ENCODE measurements at regions not wholly inside any gene's neighbourhood (a gene's known extent, or its start where the extent isn't known, plus 50 kb on each side); places are given as distances from the start of the nearest gene placed in this dataset.

GRCh38 chr5:167725741-167726140, 565.7 kb upstream of the WWC1 start:
- no peak for DNase-seq

GRCh38 chr5:167726642-167727041, 564.8 kb upstream of the WWC1 start:
- DNase-seq = no peak

- DNase-seq = no peak
Observed at GRCh38 chr5:167730121-167730520, 561.3 kb upstream of the WWC1 start.

DNA sequence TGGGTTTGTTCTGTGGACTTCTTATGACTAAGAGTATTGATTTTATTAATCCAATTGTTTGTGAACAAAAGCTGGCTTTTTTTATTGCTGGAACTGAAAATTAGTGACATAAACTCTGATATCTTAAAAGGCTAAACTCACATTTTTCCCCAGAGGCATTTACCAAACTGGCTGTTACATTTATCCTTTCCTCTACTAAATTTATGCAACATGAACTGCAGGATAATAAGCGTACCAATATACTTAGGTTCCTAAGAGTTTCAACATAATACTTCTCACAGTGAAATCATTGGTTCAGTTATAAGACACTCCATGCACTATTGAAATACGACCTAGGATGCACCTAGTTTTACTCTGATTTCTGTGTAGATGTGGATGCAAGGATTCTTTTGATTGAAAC, 560.8 kb upstream of the WWC1 start:
- no peak for DNase-seq

DNA sequence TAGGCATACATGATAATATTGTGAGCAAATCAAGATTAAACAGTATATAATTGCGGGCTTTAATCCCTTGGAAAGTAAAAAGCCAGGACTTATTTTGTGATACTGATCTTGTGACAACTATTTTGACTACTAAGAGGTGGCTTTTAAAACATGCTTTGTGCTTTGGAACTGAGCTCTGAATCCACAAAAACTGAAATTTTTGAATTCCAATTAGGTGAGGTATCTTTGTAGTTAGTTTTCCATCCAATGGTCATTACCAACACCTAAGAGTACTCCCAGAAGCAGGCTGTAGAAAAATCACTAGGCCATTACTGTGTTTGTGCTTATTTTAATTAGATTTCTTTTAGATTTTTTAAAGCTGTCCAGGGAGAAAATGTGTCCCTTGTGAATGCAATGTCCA, 559.5 kb upstream of the WWC1 start:
- no peak for DNase-seq

DNA sequence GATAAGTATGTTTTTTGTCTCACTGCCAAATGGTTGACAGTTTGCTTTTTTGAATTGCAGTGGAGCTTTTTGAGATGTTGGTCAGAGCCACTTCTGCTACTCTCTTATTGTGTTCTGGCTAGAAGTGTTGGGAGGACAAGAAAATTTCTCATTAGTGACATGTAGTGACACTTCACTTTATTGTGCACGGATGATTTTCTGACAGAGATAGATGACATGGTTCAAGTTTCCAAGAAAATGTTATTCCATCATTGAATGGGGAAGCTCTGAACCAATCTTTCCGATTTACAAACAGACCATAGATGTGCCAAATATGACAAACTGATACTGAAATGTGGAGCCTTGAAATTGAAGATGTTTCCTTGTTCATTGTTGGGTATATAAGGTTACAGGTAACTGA, 558.9 kb upstream of the WWC1 start:
- no peak for DNase-seq

- DNase-seq = no peak
Observed at GRCh38 chr5:167736992-167737391, 554.5 kb upstream of the WWC1 start.

DNA sequence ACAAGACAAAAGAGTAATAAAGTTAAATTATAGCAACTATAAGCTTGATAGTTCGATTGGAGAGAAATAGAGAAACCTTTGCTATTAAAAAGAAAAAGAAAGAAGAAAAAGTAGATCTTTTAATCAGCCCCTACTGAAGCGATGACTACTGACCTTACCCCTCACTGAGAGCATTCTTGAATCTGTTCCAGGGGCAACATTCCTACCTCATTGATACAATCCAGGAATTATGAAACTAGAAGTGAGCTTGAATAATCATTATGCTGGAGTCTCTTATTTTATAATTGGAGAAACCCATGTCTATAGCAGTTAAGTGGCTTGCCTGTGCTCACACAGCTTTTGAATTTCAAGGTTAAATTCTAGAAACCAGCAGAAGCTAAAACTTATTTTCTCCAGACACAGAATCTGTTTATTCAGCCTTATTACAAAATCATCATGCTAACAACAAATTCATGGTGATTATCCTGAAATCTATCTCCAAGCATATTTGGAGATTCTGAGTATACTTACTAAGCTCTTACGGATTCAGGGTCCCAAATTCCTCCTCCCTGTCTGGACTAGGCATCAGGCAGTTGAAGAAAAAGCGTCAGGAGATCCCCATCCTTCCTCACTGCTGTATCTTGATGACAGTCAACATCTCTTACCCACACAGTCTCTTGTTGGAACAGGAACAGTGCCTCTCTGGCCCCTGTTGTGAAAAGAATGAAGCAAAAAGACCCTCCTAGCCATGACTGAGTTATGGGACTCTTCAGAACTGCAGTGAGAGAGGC, 547.6 kb upstream of the WWC1 start:
- no peak for DNase-seq

DNA sequence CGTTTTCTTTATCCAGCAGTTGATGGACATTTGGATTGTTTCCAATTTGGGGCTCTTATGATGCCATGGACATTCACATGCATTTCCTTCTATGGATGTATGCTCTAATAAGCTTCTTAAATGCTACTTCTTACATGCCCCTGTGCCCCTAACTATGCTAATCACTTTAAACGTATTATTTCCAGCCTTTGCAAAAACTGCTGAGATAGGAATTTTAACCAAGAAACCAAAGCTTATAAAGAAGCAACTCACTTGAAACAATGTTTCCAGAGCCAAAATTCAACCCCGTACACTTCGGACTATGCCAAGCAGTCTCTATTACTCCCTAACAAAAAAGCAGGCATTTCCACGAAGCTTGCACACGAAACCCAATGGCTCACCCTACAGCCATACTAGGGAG, 545.6 kb upstream of the WWC1 start:
- no peak for DNase-seq

DNA sequence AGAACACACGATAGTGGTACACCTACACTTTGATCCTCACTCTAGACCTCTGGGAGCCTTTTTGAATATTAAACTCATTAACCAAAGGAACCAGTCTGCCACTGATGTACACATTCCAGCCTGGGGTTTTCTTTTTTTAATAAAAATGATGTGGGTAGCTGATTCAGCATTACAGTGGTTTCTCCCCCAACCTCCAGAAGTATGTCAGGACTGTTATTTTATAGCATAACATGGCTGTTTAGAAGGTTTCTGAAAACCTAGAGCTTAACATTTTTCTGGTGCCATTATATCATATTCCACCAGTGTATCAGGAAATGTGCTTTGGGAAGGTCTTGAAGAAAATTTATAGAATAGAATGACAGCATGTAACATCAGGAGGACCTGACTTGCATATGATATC, 540.9 kb upstream of the WWC1 start:
- DNase-seq = no peak

DNA sequence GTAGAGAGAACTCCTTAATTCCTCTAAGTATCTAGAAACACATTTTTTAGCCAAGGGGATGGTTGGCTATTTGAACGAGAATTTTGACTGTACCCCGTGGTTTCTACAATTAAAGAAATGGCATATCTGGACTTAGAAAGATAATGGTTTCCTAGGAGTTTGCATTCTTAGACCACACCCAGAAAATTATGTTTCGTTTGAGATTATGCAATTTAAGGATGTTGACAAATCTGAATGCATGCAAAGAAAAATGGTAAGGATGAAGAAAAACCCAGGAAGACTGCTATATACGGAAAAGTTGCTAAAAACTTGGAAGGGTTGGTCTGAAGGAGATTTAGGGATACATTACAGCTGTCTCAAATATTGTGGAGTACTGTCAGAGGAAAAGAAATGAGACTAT, 538.5 kb upstream of the WWC1 start:
- no peak for DNase-seq

GRCh38 chr5:167753725-167754490, 537.5 kb upstream of the WWC1 start:
- DNase-seq = no peak

DNA sequence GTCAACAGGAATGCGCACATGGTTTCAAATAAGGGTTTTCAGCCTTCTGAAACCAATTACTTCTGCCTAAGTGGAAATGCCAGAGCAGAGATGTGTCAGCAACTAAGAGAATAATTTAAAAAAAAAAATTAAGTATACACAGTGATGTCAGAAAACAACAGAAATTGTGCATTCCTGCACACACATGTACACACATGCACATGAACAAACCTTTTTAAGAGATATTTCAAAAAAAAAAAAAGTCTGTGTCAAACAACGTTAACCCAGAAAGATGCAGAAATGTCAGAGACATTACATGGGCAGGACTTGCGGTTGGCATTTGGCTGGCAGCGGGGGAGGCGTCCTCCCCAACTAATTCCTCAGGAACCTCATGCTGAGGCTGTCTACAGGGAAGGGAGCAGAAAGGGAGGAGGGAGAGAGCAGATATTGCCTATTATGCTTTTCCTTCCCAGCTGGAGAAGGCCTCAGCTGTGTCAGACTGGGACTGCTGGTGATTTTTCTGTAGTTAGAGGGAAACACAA, 536.9 kb upstream of the WWC1 start:
- DNase-seq = no peak

GRCh38 chr5:167755420-167755819, 536.0 kb upstream of the WWC1 start:
- no peak for DNase-seq

GRCh38 chr5:167759057-167759821, 532.2 kb upstream of the WWC1 start:
- DNase-seq = no peak

DNA sequence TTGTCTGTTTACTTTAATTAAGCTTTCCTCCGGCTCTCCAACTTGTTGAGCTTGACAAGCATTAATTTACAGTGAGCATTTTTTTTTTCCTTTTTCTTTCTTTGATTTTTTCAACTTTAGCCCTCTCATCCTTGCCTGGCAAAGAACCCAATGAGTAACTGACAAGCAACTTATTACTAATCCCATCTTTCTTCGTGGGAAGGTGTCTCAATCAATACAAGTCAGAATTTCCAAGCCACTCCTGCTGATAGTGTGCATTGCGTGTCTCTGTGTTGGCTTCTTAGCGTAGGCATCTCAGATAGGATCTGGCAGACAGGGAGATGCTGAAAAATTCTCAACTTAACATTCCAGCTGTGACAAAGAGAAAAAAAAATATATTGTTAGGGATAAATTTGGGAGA, 527.7 kb upstream of the WWC1 start:
- no peak for DNase-seq

GRCh38 chr5:167764641-167765289, 526.7 kb upstream of the WWC1 start:
- DNase-seq = no peak

DNA sequence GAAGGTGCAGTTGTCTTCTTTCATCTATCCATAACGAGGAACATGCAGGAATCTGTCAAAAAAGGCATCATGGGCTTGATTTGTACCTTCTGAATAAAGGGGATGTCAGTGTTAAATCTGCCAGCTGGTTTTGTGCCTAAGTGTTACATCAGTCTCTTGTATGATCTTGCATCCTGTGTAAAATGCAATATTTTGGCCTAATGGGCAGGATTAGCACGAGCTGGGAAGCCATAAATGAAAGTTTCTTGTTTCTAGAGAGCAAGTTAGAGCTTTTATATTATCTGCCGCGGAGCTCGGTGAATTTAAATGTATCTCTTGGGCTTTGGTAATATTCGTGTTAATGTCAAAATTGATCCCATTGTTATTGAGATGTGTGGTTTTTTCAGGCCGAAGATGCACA, 526.1 kb upstream of the WWC1 start:
- DNase-seq = no peak

DNA sequence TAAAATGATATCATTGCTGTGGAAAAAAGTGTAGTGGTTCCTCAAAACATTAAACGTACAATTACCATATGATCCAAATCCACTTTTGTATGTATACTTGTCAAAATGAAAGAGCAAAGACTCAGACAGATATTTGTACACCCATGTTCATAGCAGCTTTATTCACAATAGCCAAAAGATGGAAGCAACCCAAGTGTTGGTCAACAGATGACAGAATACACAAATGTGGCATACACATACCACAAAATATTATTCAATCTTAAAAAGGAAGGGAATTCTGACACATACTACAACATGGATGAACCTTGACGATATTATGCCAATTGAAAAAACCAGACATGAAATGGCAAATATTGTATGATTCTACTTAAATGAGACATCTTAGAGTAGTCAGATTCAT, 524.5 kb upstream of the WWC1 start:
- no peak for DNase-seq

GRCh38 chr5:167767795-167768194, 523.6 kb upstream of the WWC1 start:
- no peak for DNase-seq

DNA sequence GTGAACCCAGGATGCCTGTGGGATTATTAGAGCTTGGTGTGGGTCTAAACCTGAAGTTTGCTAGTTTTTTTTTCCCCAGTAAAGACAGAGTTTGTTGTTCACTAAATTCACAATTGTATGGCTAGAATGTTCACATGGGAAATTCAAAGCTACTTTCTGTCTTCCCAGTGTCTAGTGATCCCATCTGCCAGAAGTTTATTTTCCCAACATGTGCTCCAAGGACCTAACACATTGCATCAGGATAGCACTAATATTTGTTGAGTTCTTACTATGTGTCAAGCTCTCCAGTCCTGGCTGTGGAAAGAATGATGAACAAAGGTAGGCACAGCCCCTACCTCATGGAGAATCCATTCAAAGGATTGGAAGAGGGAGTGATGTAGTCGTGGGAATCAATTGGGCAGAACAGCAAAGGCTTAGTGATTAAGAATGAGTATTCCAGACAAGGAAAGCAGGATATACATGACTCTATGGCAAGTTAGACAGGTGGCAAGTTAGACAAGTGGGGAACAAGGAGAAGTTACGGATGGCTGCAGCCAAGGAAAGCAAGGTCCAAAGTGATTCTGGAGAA, 521.5 kb upstream of the WWC1 start:
- no peak for DNase-seq

DNA sequence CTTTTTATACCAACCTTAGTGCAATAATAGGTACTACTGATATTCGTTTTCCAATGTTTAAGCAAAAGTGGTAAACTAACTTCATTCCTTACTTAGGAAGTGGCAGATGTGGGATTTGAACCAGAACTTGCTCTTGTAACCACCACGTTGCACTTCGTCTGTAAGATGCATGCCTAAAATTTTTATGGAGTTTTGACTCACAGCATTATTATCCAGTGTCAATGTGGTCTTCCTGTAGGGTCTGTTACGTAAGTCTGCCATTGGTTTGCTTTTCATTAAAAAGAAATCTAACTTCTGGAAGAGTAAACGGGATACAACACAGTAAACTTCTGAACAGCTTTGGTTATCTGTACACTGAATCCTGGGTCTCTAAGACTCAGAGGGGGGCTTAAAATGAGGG, 521.0 kb upstream of the WWC1 start:
- no peak for DNase-seq

DNA sequence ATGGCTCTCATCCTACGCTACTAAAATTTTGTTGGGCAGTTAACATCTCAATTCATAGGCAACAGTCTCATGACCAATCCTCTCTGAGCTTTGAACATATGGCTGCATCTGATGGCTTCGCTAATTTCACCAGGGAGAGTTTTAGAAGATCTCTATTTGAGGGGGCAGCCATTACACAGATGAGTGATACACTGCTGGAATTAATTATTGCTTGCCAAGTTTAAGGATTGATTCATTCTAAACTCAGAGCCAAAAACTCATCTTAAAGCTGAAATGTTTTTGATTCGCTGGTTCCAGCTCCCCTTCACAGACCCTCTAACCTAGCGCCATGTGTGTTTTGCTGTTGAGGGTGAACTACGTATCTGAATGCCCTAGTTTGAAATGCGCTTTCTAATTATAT, 519.9 kb upstream of the WWC1 start:
- no peak for DNase-seq
